ENCODE measurements at regions not wholly inside any gene's neighbourhood (a gene's known extent, or its start where the extent isn't known, plus 50 kb on each side); places are given as distances from the start of the nearest gene placed in this dataset.
A peak's percentile ranks its signal among the peaks of the same experiment; 100 is the strongest.

GRCh38 chr6:181049-181654 is 111.1 kb upstream of the DUSP22 start:
- no peak for DNase-seq

- DNase-seq: no peak
Measured at GRCh38 chr6:183668-184067, 108.6 kb upstream of the DUSP22 start.

- DNase-seq: no peak
Measured at GRCh38 chr6:184161-184700, 108.1 kb upstream of the DUSP22 start.

GRCh38 chr6:186340-186965 is 105.8 kb upstream of the DUSP22 start:
- DNase-seq: no peak

GRCh38 chr6:187210-187861 is 105.0 kb upstream of the DUSP22 start:
- no peak for DNase-seq

- DNase-seq: peak; percentile 34 to 45
Measured at GRCh38 chr6:188821-189655, 103.2 kb upstream of the DUSP22 start.

GRCh38 chr6:189676-190075 is 102.6 kb upstream of the DUSP22 start:
- DNase-seq: no peak

- no peak for DNase-seq
Measured at GRCh38 chr6:190596-191395, 101.5 kb upstream of the DUSP22 start.

- no peak for DNase-seq
Measured at GRCh38 chr6:191487-192312, 100.6 kb upstream of the DUSP22 start.

- no peak for DNase-seq
Measured at GRCh38 chr6:192313-192664, 100.0 kb upstream of the DUSP22 start.

GRCh38 chr6:193180-193579 is 99.1 kb upstream of the DUSP22 start:
- no peak for DNase-seq

GRCh38 chr6:193773-194310 is 98.4 kb upstream of the DUSP22 start:
- no peak for DNase-seq

GRCh38 chr6:195861-196360 is 96.4 kb upstream of the DUSP22 start:
- no peak for DNase-seq

- DNase-seq: no peak
Measured at GRCh38 chr6:196543-196942, 95.7 kb upstream of the DUSP22 start.

GRCh38 chr6:203661-204060 is 88.6 kb upstream of the DUSP22 start:
- DNase-seq: no peak

GRCh38 chr6:206264-206663 is 86.0 kb upstream of the DUSP22 start:
- DNase-seq: no peak

GRCh38 chr6:208364-208763 is 83.9 kb upstream of the DUSP22 start:
- DNase-seq: no peak

GRCh38 chr6:208938-209337 is 83.3 kb upstream of the DUSP22 start:
- DNase-seq: no peak

- DNase-seq: no peak
Measured at GRCh38 chr6:209432-210103, 82.7 kb upstream of the DUSP22 start.

- no peak for DNase-seq
Measured at GRCh38 chr6:210104-210456, 82.2 kb upstream of the DUSP22 start.

Data from NCI-H187 (cell line).